Smooth muscle cell (in vitro differentiated cells): ENCODE measurements at regions not wholly inside any gene's neighbourhood (a gene's known extent, or its start where the extent isn't known, plus 50 kb on each side); places are given as distances from the start of the nearest gene placed in this dataset.

ENCODE experiments used
- DNase-seq: peaks from one replicate; lab custom pipeline; 2025; ENCODE audit not compliant: unreplicated experiment; lab: John Stamatoyannopoulos, UW
- H2AFZ ChIP-seq: fragments of 200-600 bp; sonication (generic); 2 replicates; pipeline ENCODE4 v1.6.0; 2016; ENCODE audit warnings: antibody characterized with exemption, low read depth, mild to moderate bottlenecking
- H3F3A ChIP-seq: fragments of 200-600 bp; sonication (generic); 2 replicates; pipeline ENCODE4 v1.6.0; 2017; ENCODE audit warnings: antibody characterized with exemption, low read depth
- H3K27ac ChIP-seq: fragments of 200-600 bp; sonication (generic); 2 replicates; pipeline ENCODE4 v1.5.1; 2016; ENCODE audit warnings: low read depth, mild to moderate bottlenecking
- H3K27me3 ChIP-seq: fragments of 200-600 bp; sonication (generic); 2 replicates; pipeline ENCODE4 v1.6.1; 2016; ENCODE audit warnings: low read depth, mild to moderate bottlenecking
- H3K36me3 ChIP-seq: fragments of 200-600 bp; sonication (generic); 2 replicates; pipeline ENCODE4 v1.5.1; 2016; ENCODE audit warnings: low read depth
- H3K4me1 ChIP-seq: fragments of 200-600 bp; sonication (generic); 2 replicates; pipeline ENCODE4 v1.5.1; 2016; ENCODE audit warnings: low read depth
- H3K4me2 ChIP-seq: fragments of 200-600 bp; sonication (generic); 2 replicates; pipeline ENCODE4 v1.6.0; 2016; ENCODE audit warnings: mild to moderate bottlenecking
- H3K4me3 ChIP-seq: fragments of 200-600 bp; sonication (generic); 2 replicates; pipeline ENCODE4 v1.5.1; 2016; ENCODE audit warnings: mild to moderate bottlenecking
- H3K79me2 ChIP-seq: fragments of 200-600 bp; sonication (generic); 2 replicates; pipeline ENCODE4 v1.6.0; 2016; ENCODE audit warnings: low read depth, mild to moderate bottlenecking
- H3K9ac ChIP-seq: fragments of 200-600 bp; sonication (generic); 2 replicates; pipeline ENCODE4 v1.6.0; 2016; ENCODE audit warnings: low read depth
- H3K9me3 ChIP-seq: fragments of 200-600 bp; sonication (generic); replicated peaks from 2 replicates; pipeline ENCODE4 v1.5.1; 2016; ENCODE audit warnings: low read depth
- H4K20me1 ChIP-seq: fragments of 200-600 bp; sonication (generic); 2 replicates; pipeline ENCODE4 v1.6.0; 2016; ENCODE audit warnings: low read depth
- WGBS: methylation state at CpG from one replicate; pipeline ENCODE4 v1.1.7; 2016; ENCODE audit warnings: low lambda C conversion rate; 5-methylcytosine and 5-hydroxymethylcytosine counted together
- TF ChIP-seq, protein P1 (sequence below): fragments of 200-600 bp; sonication (generic); IDR thresholded peaks from 2 replicates; pipeline ENCODE4 v1.5.1; 2017; ENCODE audit warnings: borderline replicate concordance, mild to moderate bottlenecking, antibody characterized with exemption; ENCODE audit not compliant: insufficient read depth, poor library complexity, severe bottlenecking

DNA sequence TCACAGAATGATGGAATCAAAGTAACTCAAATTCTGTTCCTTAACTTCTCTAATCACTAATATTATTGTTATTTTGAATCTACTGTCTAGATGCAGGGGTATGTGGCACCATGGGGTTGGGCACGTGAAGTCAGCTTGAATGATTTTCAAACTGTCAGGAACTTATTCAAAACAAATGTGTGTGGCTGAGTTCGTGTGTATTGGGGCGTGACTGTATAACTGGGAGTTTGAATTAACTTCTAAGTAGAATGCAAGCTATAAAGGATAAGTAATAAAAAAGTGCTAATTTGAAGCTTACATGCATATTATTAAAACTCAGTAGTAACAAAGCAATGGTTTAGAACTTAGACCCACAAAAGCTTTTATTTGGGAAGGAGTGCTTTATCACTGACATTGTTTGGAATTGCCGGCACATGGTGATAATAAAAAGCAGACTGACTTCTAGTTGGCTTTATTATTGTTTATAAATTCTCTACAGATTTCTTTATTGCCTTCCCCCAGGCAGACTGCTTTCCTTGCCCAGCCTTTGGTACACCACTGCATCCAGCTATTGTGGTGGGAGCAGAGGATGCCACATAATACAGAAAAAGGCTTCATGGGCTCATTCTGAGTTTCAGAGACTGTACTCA is 84.3 kb downstream of the TENT5C start:
- TF ChIP-seq, protein P1, sequence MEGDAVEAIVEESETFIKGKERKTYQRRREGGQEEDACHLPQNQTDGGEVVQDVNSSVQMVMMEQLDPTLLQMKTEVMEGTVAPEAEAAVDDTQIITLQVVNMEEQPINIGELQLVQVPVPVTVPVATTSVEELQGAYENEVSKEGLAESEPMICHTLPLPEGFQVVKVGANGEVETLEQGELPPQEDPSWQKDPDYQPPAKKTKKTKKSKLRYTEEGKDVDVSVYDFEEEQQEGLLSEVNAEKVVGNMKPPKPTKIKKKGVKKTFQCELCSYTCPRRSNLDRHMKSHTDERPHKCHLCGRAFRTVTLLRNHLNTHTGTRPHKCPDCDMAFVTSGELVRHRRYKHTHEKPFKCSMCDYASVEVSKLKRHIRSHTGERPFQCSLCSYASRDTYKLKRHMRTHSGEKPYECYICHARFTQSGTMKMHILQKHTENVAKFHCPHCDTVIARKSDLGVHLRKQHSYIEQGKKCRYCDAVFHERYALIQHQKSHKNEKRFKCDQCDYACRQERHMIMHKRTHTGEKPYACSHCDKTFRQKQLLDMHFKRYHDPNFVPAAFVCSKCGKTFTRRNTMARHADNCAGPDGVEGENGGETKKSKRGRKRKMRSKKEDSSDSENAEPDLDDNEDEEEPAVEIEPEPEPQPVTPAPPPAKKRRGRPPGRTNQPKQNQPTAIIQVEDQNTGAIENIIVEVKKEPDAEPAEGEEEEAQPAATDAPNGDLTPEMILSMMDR = no peak
- no peak overlapping the region for H3K4me3 ChIP-seq
- H2AFZ ChIP-seq = no peak overlapping the region
- no peak overlapping the region for H3K9ac ChIP-seq
- H3K9me3 ChIP-seq = no peaks in the 10 kb centered on the region
- peaks cover 13% of the 10 kb centered on the region for H3F3A ChIP-seq
- DNase-seq = no peak
- no peaks in the 10 kb centered on the region for H4K20me1 ChIP-seq
- WGBS = 67% methylated on average over 4 of the region's 4 CpGs
- H3K79me2 ChIP-seq = no peaks in the 10 kb centered on the region
- no peaks in the 10 kb centered on the region for H3K27me3 ChIP-seq
- no peaks in the 10 kb centered on the region for H3K4me1 ChIP-seq
- no peak overlapping the region for H3K27ac ChIP-seq
- H3K36me3 ChIP-seq = no peaks in the 10 kb centered on the region
- H3K4me2 ChIP-seq = no peak overlapping the region

DNA sequence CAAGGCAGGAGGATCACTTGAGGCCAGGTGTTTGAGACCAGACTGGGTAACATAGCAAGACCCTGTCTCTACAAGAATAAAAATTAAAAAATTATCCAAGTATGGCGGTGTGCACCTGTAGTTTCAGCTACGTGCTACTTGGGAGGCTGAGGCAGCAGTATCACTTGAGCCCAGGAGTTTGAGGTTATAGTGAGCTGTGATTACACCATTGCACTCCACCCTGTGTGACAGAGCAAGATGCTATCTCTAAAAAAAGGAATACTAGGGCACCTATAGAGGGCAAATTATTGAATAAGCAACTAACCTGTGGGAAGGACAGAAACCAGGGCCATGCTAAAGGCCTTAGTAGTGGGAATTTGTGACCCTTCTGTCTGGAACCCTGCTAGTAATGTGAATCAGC is 86.1 kb downstream of the TENT5C start:
- TF ChIP-seq, protein P1 = no peak
- H3K4me3 ChIP-seq = no peak overlapping the region
- no peak overlapping the region for H3K9ac ChIP-seq
- H3K79me2 ChIP-seq = no peaks in the 10 kb centered on the region
- DNase-seq = no peak
- H3K27ac ChIP-seq = no peak overlapping the region
- H3K4me2 ChIP-seq = no peak overlapping the region
- H3K36me3 ChIP-seq = no peaks in the 10 kb centered on the region
- H2AFZ ChIP-seq = no peak overlapping the region
- H4K20me1 ChIP-seq = no peaks in the 10 kb centered on the region
- peaks cover 4% of the 10 kb centered on the region for H3K4me1 ChIP-seq
- no peaks in the 10 kb centered on the region for H3K27me3 ChIP-seq
- 97% methylated on average over 2 of the region's 2 CpGs for WGBS
- H3K9me3 ChIP-seq = no peaks in the 10 kb centered on the region
- H3F3A ChIP-seq = peaks cover 19% of the 10 kb centered on the region

DNA sequence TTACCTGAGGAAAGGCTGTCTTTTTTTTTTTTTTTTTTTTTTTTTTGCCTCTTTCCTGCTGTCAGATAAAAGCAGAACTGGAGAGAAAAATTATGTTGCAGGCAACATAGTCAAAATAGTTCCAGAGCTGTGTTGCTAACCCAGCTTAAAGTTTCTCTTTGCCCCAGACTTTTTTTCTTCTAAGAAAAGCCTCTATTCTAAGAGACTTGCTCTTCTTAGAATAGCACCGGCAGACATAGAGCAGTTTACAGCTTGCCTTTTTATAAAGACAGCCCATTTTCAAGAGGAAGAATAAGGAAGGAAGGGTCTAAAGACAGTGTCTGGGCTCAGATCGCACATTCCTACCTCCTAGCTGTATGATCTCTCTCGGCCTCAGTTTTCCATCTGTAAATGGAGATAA is 88.7 kb downstream of the TENT5C start:
- Histone ChIP-seq H3K9me3 (no peaks in the 10 kb centered on the region), H3K9ac (peak overlapping the region; percentile 90), H3K4me1 (peaks cover 8% of the 10 kb centered on the region), H3K27me3 (no peaks in the 10 kb centered on the region), H2AFZ (peak overlapping the region; percentile 30), H3K36me3 (no peaks in the 10 kb centered on the region), H4K20me1 (no peaks in the 10 kb centered on the region), H3K4me2 (no peak overlapping the region), H3K27ac (peak overlapping the region; percentile 98), H3F3A (peaks cover 41% of the 10 kb centered on the region), H3K4me3 (no peak overlapping the region), H3K79me2 (no peaks in the 10 kb centered on the region)
- TF ChIP-seq, protein P1 = no peak
- WGBS = 61% methylated on average over 3 of the region's 3 CpGs
- no peak for DNase-seq

DNA sequence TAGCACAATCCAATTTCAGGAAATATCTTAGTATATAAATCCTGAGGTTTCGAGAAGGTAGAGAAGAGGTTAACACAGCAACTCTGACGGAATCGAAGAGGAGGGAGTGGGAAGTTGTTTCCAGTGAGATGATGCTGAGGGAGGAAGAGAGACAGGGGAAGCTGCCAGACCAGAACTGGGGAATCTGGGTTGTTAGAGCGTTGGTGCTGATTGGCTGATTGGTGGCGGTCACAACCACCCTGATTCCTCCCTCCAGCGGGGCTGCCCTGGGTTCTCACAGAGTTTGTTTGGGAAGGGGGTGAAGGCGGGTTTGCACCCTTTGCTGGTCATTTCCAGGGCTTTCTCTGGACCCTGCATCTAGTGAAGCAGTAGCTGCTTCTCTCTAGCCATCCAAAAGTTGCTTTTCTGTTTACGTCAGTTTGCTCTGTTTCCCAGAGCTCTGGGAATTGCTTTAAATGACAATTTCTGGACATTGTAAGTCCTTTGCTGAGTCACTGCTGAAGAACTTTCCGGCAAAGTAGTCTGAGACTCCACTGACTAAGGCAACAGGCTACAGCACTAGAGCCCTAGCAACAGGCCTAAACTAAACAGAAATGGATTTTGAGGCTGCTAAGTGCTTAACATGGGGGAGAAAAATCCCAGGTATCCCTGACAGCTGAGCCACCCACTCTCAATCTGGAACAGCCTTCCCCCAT is 90.1 kb downstream of the TENT5C start:
- H3K9ac ChIP-seq = peak overlapping the region; percentile 90
- H3K27me3 ChIP-seq = no peaks in the 10 kb centered on the region
- no peaks in the 10 kb centered on the region for H4K20me1 ChIP-seq
- H3K9me3 ChIP-seq = no peaks in the 10 kb centered on the region
- H3K4me2 ChIP-seq = peak overlapping the region; percentile 82
- peaks cover 8% of the 10 kb centered on the region for H3K4me1 ChIP-seq
- no peaks in the 10 kb centered on the region for H3K36me3 ChIP-seq
- 11% methylated on average over 9 of the region's 9 CpGs for WGBS
- DNase-seq = peak; percentile 44
- H3K27ac ChIP-seq = peak overlapping the region; percentile 98
- H3K79me2 ChIP-seq = no peaks in the 10 kb centered on the region
- peak overlapping the region; percentile 67 for H2AFZ ChIP-seq
- H3F3A ChIP-seq = peaks cover 41% of the 10 kb centered on the region
- TF ChIP-seq, protein P1 = no peak
- peak overlapping the region; percentile 27 for H3K4me3 ChIP-seq
